22Rv1 (cell line): ENCODE measurements at regions not wholly inside any gene's neighbourhood (a gene's known extent, or its start where the extent isn't known, plus 50 kb on each side); places are given as distances from the start of the nearest gene placed in this dataset.

Experiments
- CTCF ChIP-seq: fragments of 450-650 bp; IDR thresholded peaks from 2 replicates; pipeline ENCODE4 v1.5.1; 2017; ENCODE audit warnings: mild to moderate bottlenecking
- ZFX ChIP-seq: fragments of 450-650 bp; IDR thresholded peaks from 2 replicates; pipeline ENCODE4 v1.6.1; 2017; ENCODE audit warnings: antibody characterized with exemption, borderline replicate concordance

GRCh38 chr6:99030915-99031314 is 83.2 kb upstream of the FBXL4 start:
- TF ChIP-seq CTCF (no peak), ZFX (no peak)
